Loucy (cell line): ENCODE measurements at regions not wholly inside any gene's neighbourhood (a gene's known extent, or its start where the extent isn't known, plus 50 kb on each side); places are given as distances from the start of the nearest gene placed in this dataset.

Source experiments
- H2AFZ ChIP-seq: fragments of 200-600 bp; sonication (generic); 2 replicates; pipeline ENCODE4 v1.6.0; 2016; ENCODE audit warnings: antibody characterized with exemption, mild to moderate bottlenecking, low read length, moderate library complexity
- H3F3A ChIP-seq: fragments of 200-600 bp; 2 replicates; pipeline ENCODE4 v1.6.0; 2016; ENCODE audit warnings: antibody characterized with exemption, low read depth, mild to moderate bottlenecking
- H3K27me3 ChIP-seq: fragments of 200-600 bp; sonication (generic); 2 replicates; pipeline ENCODE4 v1.6.1; 2014; ENCODE audit warnings: low read length, mild to moderate bottlenecking; ENCODE audit not compliant: insufficient read depth, poor library complexity, severe bottlenecking
- H3K36me3 ChIP-seq: fragments of 200-600 bp; sonication (generic); 2 replicates; pipeline ENCODE4 v1.6.1; 2016; ENCODE audit warnings: low read length; ENCODE audit not compliant: insufficient read depth
- H3K4me1 ChIP-seq: fragments of 200-600 bp; sonication (generic); 2 replicates; pipeline ENCODE4 v1.5.1; 2014; ENCODE audit warnings: low read length, mild to moderate bottlenecking; ENCODE audit not compliant: insufficient read depth, poor library complexity, severe bottlenecking
- H3K4me2 ChIP-seq: fragments of 200-600 bp; sonication (generic); 2 replicates; pipeline ENCODE4 v1.6.0; 2014; ENCODE audit warnings: antibody characterized with exemption, low read length, low read depth, mild to moderate bottlenecking; ENCODE audit not compliant: poor library complexity, severe bottlenecking
- H3K4me3 ChIP-seq: fragments of 200-600 bp; sonication (generic); 2 replicates; pipeline ENCODE4 v1.5.1; 2014; ENCODE audit warnings: low read length, mild to moderate bottlenecking, mixed read lengths; ENCODE audit not compliant: poor library complexity, severe bottlenecking
- H3K79me2 ChIP-seq: fragments of 200-600 bp; sonication (generic); 2 replicates; pipeline ENCODE4 v1.6.1; 2014; ENCODE audit warnings: low read length; ENCODE audit not compliant: insufficient read depth
- H3K9ac ChIP-seq: fragments of 200-600 bp; sonication (generic); 2 replicates; pipeline ENCODE4 v1.6.0; 2014; ENCODE audit warnings: mild to moderate bottlenecking, low read depth, low read length, moderate library complexity; ENCODE audit not compliant: poor library complexity, severe bottlenecking
- H3K9me2 ChIP-seq: fragments of 200-600 bp; sonication (generic); replicated peaks from 2 replicates; pipeline ENCODE4 v1.6.1; 2016; ENCODE audit warnings: low read depth, low read length, mixed read lengths
- H3K9me3 ChIP-seq: fragments of 200-600 bp; sonication (generic); 2 replicates; pipeline ENCODE4 v1.6.1; 2014; ENCODE audit warnings: mild to moderate bottlenecking, antibody characterized with exemption, low read length, low read depth; ENCODE audit not compliant: insufficient read depth
- H4K20me1 ChIP-seq: fragments of 200-600 bp; sonication (generic); 2 replicates; pipeline ENCODE4 v1.6.0; 2014; ENCODE audit warnings: antibody characterized with exemption, low read length, mild to moderate bottlenecking; ENCODE audit not compliant: insufficient read depth, poor library complexity, severe bottlenecking
- EZH2phosphoT487 ChIP-seq: fragments of 200-600 bp; IDR thresholded peaks from 2 replicates; pipeline ENCODE4 v1.6.1; 2018; ENCODE audit warnings: antibody characterized with exemption, mild to moderate bottlenecking, moderate library complexity, borderline replicate concordance
- TF ChIP-seq, protein P1 (sequence below): fragments of 200-600 bp; sonication (generic); conservative IDR thresholded peaks from 2 replicates; pipeline ENCODE4 v1.5.1; 2014; ENCODE audit warnings: mild to moderate bottlenecking, antibody characterized with exemption, low read length

DNA sequence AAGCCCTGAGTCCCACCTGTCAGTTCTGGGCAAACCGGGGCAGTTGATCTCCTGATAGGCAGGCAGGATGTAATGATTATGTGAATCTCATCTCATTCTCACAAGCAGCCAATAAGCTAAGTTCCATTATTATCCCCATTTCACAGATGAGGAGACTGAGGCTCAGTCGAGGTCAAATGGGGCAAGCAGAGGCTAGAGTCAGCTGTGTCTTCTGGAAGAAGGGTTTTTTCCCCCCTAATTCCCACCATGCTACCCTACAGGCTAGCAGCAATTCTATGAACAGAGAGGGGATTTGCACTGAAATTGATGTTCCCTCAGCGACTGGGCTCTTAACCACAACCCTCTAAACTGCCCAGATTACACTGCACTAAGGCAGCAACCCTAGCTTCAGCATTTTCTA is 93.8 kb upstream of the MAP1LC3B2 start:
- Histone ChIP-seq H3K9ac (no peak overlapping the region), H3K9me2 (no peaks in the 10 kb centered on the region), H4K20me1 (no peaks in the 10 kb centered on the region), H3K79me2 (no peaks in the 10 kb centered on the region), H3K4me3 (no peak overlapping the region), H3K36me3 (no peaks in the 10 kb centered on the region), H3K27me3 (no peaks in the 10 kb centered on the region), H3F3A (no peaks in the 10 kb centered on the region), H3K9me3 (no peaks in the 10 kb centered on the region), H3K4me2 (no peak overlapping the region), H3K4me1 (no peaks in the 10 kb centered on the region), H2AFZ (no peak overlapping the region)
- TF ChIP-seq, protein P1, sequence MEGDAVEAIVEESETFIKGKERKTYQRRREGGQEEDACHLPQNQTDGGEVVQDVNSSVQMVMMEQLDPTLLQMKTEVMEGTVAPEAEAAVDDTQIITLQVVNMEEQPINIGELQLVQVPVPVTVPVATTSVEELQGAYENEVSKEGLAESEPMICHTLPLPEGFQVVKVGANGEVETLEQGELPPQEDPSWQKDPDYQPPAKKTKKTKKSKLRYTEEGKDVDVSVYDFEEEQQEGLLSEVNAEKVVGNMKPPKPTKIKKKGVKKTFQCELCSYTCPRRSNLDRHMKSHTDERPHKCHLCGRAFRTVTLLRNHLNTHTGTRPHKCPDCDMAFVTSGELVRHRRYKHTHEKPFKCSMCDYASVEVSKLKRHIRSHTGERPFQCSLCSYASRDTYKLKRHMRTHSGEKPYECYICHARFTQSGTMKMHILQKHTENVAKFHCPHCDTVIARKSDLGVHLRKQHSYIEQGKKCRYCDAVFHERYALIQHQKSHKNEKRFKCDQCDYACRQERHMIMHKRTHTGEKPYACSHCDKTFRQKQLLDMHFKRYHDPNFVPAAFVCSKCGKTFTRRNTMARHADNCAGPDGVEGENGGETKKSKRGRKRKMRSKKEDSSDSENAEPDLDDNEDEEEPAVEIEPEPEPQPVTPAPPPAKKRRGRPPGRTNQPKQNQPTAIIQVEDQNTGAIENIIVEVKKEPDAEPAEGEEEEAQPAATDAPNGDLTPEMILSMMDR = no peak
- TF ChIP-seq EZH2phosphoT487 = no peak

DNA sequence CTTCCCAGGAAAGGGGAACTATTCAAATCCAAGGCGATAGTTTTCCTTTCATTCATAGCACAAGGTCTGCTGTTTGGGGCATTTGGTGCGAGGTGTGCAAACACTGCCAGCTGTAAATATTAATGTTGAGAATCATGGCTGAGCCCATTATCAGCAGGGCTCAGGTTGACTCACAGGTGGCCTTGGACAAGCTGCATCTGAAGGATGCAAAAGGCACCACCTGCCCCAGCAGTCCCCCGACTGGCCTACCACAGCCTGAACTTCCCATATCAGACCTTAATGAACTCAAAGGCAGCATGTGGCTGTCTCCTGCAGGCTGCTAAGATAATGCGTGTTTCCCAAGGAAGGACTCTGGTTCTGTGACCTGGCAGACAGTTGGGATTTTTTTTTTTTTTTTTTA is 93.3 kb upstream of the MAP1LC3B2 start:
- no peak overlapping the region for H2AFZ ChIP-seq
- no peak overlapping the region for H3K9ac ChIP-seq
- no peak overlapping the region for H3K4me3 ChIP-seq
- H3K9me3 ChIP-seq = no peaks in the 10 kb centered on the region
- H3K9me2 ChIP-seq = no peaks in the 10 kb centered on the region
- H3K27me3 ChIP-seq = no peaks in the 10 kb centered on the region
- no peak overlapping the region for H3K4me2 ChIP-seq
- no peaks in the 10 kb centered on the region for H3F3A ChIP-seq
- H3K4me1 ChIP-seq = no peaks in the 10 kb centered on the region
- TF ChIP-seq, protein P1 = no peak
- TF ChIP-seq EZH2phosphoT487 = no peak
- H3K36me3 ChIP-seq = no peaks in the 10 kb centered on the region
- H3K79me2 ChIP-seq = no peaks in the 10 kb centered on the region
- no peaks in the 10 kb centered on the region for H4K20me1 ChIP-seq

DNA sequence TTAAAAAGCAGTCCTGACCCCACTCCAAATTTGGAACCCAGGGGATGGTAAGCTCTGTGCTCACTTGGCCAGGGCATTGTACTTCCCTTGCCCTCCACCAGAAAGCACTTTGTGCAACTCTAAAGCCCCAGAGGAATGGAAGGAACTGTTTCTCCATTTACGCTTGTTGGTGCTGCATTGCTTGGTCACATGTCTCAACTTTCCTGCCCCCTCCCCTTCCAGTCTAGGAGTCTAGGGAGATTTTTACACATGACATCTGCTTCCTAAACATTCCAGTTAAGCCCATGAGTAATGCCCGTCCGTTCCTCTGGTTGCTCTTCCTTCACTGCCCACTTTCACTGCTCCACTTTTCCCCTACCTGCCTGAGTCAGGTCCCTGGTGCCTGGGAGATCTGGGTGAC is 92.6 kb upstream of the MAP1LC3B2 start:
- H3K9me2 ChIP-seq = no peaks in the 10 kb centered on the region

More for the DNA sequence above, 92.6 kb upstream of the MAP1LC3B2 start:
- Histone ChIP-seq H3K4me3 (no peak overlapping the region), H3K36me3 (no peaks in the 10 kb centered on the region), H2AFZ (no peak overlapping the region), H3K9me3 (no peaks in the 10 kb centered on the region), H3K4me2 (no peak overlapping the region), H3K9ac (no peak overlapping the region), H3K27me3 (no peaks in the 10 kb centered on the region), H3F3A (no peaks in the 10 kb centered on the region), H3K4me1 (no peaks in the 10 kb centered on the region), H4K20me1 (no peaks in the 10 kb centered on the region), H3K79me2 (no peaks in the 10 kb centered on the region)
- no peak for TF ChIP-seq EZH2phosphoT487
- TF ChIP-seq, protein P1 = no peak
